ENCODE measurements at regions not wholly inside any gene's neighbourhood (a gene's known extent, or its start where the extent isn't known, plus 50 kb on each side); places are given as distances from the start of the nearest gene placed in this dataset.
"Not testable (repeated sequence)": the region's sequence is repeated elsewhere in the genome, so short reads cannot be mapped to it uniquely, and the experiment has no call there.

GRCh38 chr12:69046920-69047319 lies 113.9 kb upstream of the CPM start:
- no peak for DNase-seq (ENCODE audit: low read depth)
- TF ChIP-seq, protein P1, sequence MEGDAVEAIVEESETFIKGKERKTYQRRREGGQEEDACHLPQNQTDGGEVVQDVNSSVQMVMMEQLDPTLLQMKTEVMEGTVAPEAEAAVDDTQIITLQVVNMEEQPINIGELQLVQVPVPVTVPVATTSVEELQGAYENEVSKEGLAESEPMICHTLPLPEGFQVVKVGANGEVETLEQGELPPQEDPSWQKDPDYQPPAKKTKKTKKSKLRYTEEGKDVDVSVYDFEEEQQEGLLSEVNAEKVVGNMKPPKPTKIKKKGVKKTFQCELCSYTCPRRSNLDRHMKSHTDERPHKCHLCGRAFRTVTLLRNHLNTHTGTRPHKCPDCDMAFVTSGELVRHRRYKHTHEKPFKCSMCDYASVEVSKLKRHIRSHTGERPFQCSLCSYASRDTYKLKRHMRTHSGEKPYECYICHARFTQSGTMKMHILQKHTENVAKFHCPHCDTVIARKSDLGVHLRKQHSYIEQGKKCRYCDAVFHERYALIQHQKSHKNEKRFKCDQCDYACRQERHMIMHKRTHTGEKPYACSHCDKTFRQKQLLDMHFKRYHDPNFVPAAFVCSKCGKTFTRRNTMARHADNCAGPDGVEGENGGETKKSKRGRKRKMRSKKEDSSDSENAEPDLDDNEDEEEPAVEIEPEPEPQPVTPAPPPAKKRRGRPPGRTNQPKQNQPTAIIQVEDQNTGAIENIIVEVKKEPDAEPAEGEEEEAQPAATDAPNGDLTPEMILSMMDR (IDR thresholded peaks at IDR 0.05; ENCODE audit: control insufficient read depth, insufficient read depth, low read depth, low read length, missing control alignments): no peak
- no peak overlapping the region for H3K4me3 ChIP-seq (ENCODE audit: control insufficient read depth, low read depth, low read length)

DNA sequence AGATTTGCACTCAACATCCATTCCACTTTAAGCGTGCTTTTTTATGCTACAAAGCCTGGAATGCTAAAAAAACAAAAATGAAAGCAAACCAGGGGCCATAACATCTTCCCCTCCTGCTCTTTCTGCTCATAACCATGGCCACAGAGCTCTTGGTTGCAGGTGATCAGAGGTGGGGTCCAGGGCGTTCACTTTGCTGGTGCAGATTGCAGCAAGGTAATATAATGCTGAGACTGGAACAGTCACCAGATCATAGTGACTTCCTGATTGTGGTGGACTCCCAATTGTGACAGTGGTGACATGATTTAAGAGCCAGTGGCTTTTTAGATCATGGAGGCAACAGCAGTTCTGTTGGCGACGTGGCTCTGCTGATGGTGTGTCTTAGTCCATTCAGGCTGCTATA lies 115.0 kb upstream of the CPM start:
- TF ChIP-seq, protein P1 (IDR thresholded peaks at IDR 0.05; ENCODE audit: control insufficient read depth, insufficient read depth, low read depth, low read length, missing control alignments): no peak
- no peak overlapping the region for H3K4me3 ChIP-seq (ENCODE audit: control insufficient read depth, low read depth, low read length)
- no peak for DNase-seq (ENCODE audit: low read depth)

DNA sequence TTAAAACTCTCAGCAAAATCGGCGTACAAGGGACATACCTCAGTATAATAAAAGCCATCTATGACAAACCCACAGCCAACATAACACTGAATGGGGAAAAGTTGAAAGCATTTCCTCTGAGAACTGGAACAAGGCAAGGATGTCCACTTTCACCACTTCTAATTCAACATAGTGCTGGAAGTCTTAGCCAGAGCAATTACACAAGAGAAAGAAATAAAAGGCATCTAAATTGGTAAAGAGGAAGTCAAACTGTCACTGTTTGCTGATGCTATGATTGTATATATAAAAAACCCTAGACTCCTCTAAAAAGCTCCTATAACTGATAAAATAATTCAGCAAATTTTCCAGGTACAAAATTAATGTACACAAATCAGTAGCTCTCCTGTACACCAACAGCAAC lies 116.9 kb upstream of the CPM start:
- not testable (repeated sequence) for H3K4me3 ChIP-seq (ENCODE audit: control insufficient read depth, low read depth, low read length); DNase-seq (ENCODE audit: low read depth)

DNA sequence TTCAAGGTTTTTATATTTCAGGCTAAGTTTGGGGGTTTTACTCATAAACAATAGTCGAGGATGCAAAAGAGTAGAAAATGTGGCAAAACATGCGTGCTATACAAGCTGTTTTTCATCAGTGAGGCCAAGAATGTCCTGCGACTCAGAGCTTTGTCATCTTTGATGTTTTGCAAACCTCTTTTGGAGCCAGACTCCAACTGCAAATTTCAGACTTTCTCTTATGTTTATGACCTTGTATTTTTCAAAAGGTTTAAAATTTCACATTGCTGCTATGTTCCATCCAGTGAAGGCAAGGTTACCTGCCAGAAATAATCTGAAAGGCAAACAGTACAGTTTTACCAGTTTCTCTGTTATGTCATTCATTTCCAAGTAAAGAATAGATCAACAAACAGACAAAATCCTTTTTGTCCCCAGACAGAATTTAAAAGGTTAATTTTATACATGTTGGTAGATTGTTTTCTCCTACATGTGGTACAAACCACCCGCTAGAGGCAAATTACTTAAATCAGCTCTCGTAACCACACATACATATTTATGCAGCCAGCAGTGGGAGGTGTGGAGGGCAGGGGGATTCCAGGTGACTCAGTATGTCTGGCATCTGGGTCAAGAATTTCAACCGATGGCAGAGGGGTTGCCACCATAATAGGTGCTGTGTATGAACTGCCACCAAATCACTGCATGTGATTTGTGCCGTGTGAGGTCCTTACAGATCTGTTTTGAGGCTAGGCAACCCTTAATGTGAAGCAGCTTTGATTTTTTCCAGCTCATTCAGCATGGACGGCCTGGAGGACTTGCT lies 119.8 kb upstream of the CPM start:
- peak; percentile 76 for DNase-seq (ENCODE audit: low read depth)
- TF ChIP-seq, protein P1 (IDR thresholded peaks at IDR 0.05; ENCODE audit: control insufficient read depth, insufficient read depth, low read depth, low read length, missing control alignments): no peak
- H3K4me3 ChIP-seq (ENCODE audit: control insufficient read depth, low read depth, low read length): no peak overlapping the region

DNA sequence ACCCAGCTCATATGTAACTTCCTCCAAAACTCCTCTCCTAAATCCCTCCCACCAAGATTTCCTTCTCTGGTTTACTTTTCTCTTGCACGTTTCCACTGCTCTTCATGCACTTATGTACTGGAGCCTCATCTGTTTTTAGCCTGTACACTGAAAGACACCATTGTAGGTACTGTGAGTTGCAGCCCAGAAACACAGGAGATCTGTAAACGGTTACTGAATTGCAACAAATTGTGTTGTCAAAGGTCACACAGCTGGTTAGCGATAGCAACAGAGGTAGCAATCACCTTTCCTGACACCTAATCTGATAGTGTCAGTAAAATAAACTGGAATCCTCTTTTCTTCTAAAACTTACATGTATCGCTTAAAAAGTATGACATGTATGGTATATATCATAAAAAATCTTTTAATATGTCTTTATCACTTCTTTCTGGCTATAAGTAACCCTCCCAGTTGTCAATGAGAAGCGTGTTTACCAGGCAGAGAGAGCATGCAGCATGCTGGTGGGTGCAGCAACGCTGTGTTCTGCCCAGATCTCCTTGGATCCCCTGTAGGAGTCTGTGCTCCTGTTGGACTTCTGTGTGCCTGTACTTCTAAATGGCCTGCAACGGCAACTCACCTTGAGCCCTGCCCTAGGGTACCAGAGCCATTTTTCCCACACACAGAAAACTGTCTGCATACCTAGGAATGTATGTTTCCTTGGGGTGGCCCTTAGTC lies 121.5 kb upstream of the CPM start:
- TF ChIP-seq, protein P1 (IDR thresholded peaks at IDR 0.05; ENCODE audit: control insufficient read depth, insufficient read depth, low read depth, low read length, missing control alignments): no peak
- DNase-seq (ENCODE audit: low read depth): no peak
- H3K4me3 ChIP-seq (ENCODE audit: control insufficient read depth, low read depth, low read length): no peak overlapping the region

- H3K4me3 ChIP-seq (ENCODE audit: control insufficient read depth, low read depth, low read length): no peak overlapping the region
- no peak for DNase-seq (ENCODE audit: low read depth)
- TF ChIP-seq, protein P1 (IDR thresholded peaks at IDR 0.05; ENCODE audit: control insufficient read depth, insufficient read depth, low read depth, low read length, missing control alignments): no peak
Observed at GRCh38 chr12:69055280-69055679, 122.3 kb upstream of the CPM start.

DNA sequence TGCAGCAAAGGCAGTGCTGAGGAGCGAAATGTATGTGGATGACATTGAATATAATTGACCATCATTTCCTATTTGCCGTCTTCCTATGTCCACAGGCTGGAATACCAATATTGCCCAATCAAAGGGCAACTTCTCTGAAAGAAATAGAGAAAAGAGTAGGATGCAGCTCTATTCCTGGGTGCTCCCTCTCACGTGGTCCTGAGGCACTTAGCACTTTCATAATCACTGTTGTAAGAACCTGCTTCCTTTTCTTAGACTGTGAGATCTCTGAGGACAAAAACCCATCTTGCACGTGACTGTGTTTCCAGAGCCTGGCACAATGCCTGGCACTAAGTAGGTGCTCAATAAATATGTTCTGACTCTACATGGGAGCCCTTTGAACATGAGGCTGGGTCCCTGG lies 122.7 kb upstream of the CPM start:
- H3K4me3 ChIP-seq (ENCODE audit: control insufficient read depth, low read depth, low read length): no peak overlapping the region
- DNase-seq (ENCODE audit: low read depth): no peak
- TF ChIP-seq, protein P1 (IDR thresholded peaks at IDR 0.05; ENCODE audit: control insufficient read depth, insufficient read depth, low read depth, low read length, missing control alignments): no peak
